Activated CD4-positive, alpha-beta memory T cell treated with anti-CD3 and anti-CD28 coated beads for 36 hours (primary cell): ENCODE measurements at regions not wholly inside any gene's neighbourhood (a gene's known extent, or its start where the extent isn't known, plus 50 kb on each side); places are given as distances from the start of the nearest gene placed in this dataset.

Experiments
- CTCF ChIA-PET: fragments of 350-600 bp; sonication (Branson Sonifier 250); formaldehyde crosslinking; loops from one replicate; lab custom pipeline; 2021; ENCODE audit warnings: antibody characterized with exemption, inconsistent platforms; lab: Charles Lee
- POLR2A ChIA-PET: fragments of 350-600 bp; sonication (Branson Sonifier 250); formaldehyde crosslinking; loops from one replicate; lab custom pipeline; 2021; ENCODE audit warnings: antibody characterized with exemption; lab: Charles Lee
- DNase-seq: peaks from one replicate; pipeline ENCODE4 v3.0.0-alpha.2; 2020
- H3K27ac Mint-ChIP-seq: one replicate; pipeline ENCODE4 v1.8.0; 2021; ENCODE audit warnings: mixed read lengths
- H3K27me3 Mint-ChIP-seq: one replicate; pipeline ENCODE4 v1.8.0; 2021; ENCODE audit warnings: mixed read lengths
- H3K36me3 Mint-ChIP-seq: one replicate; pipeline ENCODE4 v1.8.0; 2021; ENCODE audit warnings: mixed read lengths
- H3K4me1 Mint-ChIP-seq: one replicate; pipeline ENCODE4 v1.8.0; 2021; ENCODE audit warnings: low read depth, mixed read lengths
- H3K4me3 Mint-ChIP-seq: one replicate; pipeline ENCODE4 v1.8.0; 2021; ENCODE audit warnings: mild to moderate bottlenecking, mixed read lengths
- H3K9me3 Mint-ChIP-seq: one replicate; pipeline ENCODE4 v1.8.0; 2021; ENCODE audit warnings: mixed read lengths
- intact Hi-C: fragments of 100-400 bp; cut with micrococcal nuclease; formaldehyde crosslinking; loops from one replicate; pipeline ENCODE4 v1.15.1; 2023

GRCh38 chr2:139790136-139790535 lies 1009.9 kb upstream of the NXPH2 start:
- H3K27me3 Mint-ChIP-seq: no peaks in the 10 kb centered on the region
- no peaks in the 10 kb centered on the region for H3K4me1 Mint-ChIP-seq
- POLR2A ChIA-PET: no interaction called here
- DNase-seq: no peak
- CTCF ChIA-PET: no interaction called here
- peaks cover 18% of the 10 kb centered on the region for H3K9me3 Mint-ChIP-seq
- no peaks in the 10 kb centered on the region for H3K36me3 Mint-ChIP-seq
- no peak overlapping the region for H3K4me3 Mint-ChIP-seq
- no peak overlapping the region for H3K27ac Mint-ChIP-seq
- intact Hi-C loops: loop anchor here (5.0 kb wide), 1 partner anchor 1072 kb away; no protein-coding TSS in a partner anchor

- Mint-ChIP-seq H3K9me3 (peaks cover 7% of the 10 kb centered on the region), H3K4me3 (no peak overlapping the region), H3K27ac (no peak overlapping the region), H3K27me3 (no peaks in the 10 kb centered on the region), H3K4me1 (no peaks in the 10 kb centered on the region), H3K36me3 (no peaks in the 10 kb centered on the region)
- ChIA-PET POLR2A (no interaction called here), CTCF (no interaction called here)
- intact Hi-C loops: no loop called here
- no peak for DNase-seq
Observed at GRCh38 chr2:139778732-139779131, 998.5 kb upstream of the NXPH2 start.

GRCh38 chr2:139773720-139774277 lies 993.6 kb upstream of the NXPH2 start:
- no peaks in the 10 kb centered on the region for H3K36me3 Mint-ChIP-seq
- H3K27me3 Mint-ChIP-seq: no peaks in the 10 kb centered on the region
- POLR2A ChIA-PET: no interaction called here
- H3K4me1 Mint-ChIP-seq: no peaks in the 10 kb centered on the region
- H3K4me3 Mint-ChIP-seq: no peak overlapping the region
- CTCF ChIA-PET: no interaction called here
- H3K27ac Mint-ChIP-seq: no peak overlapping the region
- peaks cover 1% of the 10 kb centered on the region for H3K9me3 Mint-ChIP-seq
- intact Hi-C loops: no loop called here
- DNase-seq: no peak

- POLR2A ChIA-PET: no interaction called here
- intact Hi-C loops: no loop called here
- Mint-ChIP-seq H3K4me3 (no peak overlapping the region), H3K9me3 (peaks cover 1% of the 10 kb centered on the region), H3K4me1 (no peaks in the 10 kb centered on the region), H3K27ac (no peak overlapping the region), H3K36me3 (no peaks in the 10 kb centered on the region), H3K27me3 (no peaks in the 10 kb centered on the region)
- DNase-seq: no peak
- CTCF ChIA-PET: no interaction called here
Observed at GRCh38 chr2:139769633-139770032, 989.4 kb upstream of the NXPH2 start.

- no peaks in the 10 kb centered on the region for H3K4me1 Mint-ChIP-seq
- intact Hi-C loops: no loop called here
- no peaks in the 10 kb centered on the region for H3K27me3 Mint-ChIP-seq
- H3K4me3 Mint-ChIP-seq: no peak overlapping the region
- CTCF ChIA-PET: no interaction called here
- H3K36me3 Mint-ChIP-seq: no peaks in the 10 kb centered on the region
- no peak for DNase-seq
- peaks cover 3% of the 10 kb centered on the region for H3K9me3 Mint-ChIP-seq
- POLR2A ChIA-PET: no interaction called here
- no peak overlapping the region for H3K27ac Mint-ChIP-seq
Observed at GRCh38 chr2:139763705-139764104, 983.5 kb upstream of the NXPH2 start.

- intact Hi-C loops: no loop called here
Observed at GRCh38 chr2:139759000-139759505, 978.9 kb upstream of the NXPH2 start.

GRCh38 chr2:139746901-139747300 lies 966.7 kb upstream of the NXPH2 start:
- Mint-ChIP-seq H3K36me3 (no peaks in the 10 kb centered on the region), H3K4me3 (no peak overlapping the region), H3K4me1 (no peaks in the 10 kb centered on the region), H3K27ac (no peak overlapping the region), H3K9me3 (peaks cover 31% of the 10 kb centered on the region), H3K27me3 (no peaks in the 10 kb centered on the region)
- intact Hi-C loops: no loop called here
- CTCF ChIA-PET: no interaction called here
- POLR2A ChIA-PET: no interaction called here
- no peak for DNase-seq

More at GRCh38 chr2:139759000-139759505, 978.9 kb upstream of the NXPH2 start:
- POLR2A ChIA-PET: interaction anchor here (0.5 kb wide), 1 partner anchor 1706 kb away, joined by 3 read pairs; no protein-coding TSS in a partner anchor
- Mint-ChIP-seq H3K9me3 (peaks cover 32% of the 10 kb centered on the region), H3K27me3 (no peaks in the 10 kb centered on the region), H3K36me3 (no peaks in the 10 kb centered on the region), H3K4me1 (no peaks in the 10 kb centered on the region), H3K4me3 (no peak overlapping the region), H3K27ac (no peak overlapping the region)
- no peak for DNase-seq
- CTCF ChIA-PET: no interaction called here

- POLR2A ChIA-PET: no interaction called here
- no peaks in the 10 kb centered on the region for H3K36me3 Mint-ChIP-seq
- no peaks in the 10 kb centered on the region for H3K27me3 Mint-ChIP-seq
- H3K9me3 Mint-ChIP-seq: peaks cover 21% of the 10 kb centered on the region
- no peak for DNase-seq
- no peaks in the 10 kb centered on the region for H3K4me1 Mint-ChIP-seq
- intact Hi-C loops: no loop called here
- CTCF ChIA-PET: interaction anchor here (0.6 kb wide), 1 partner anchor 130 kb away, joined by 3 read pairs; no protein-coding TSS in a partner anchor
- H3K4me3 Mint-ChIP-seq: no peak overlapping the region
- no peak overlapping the region for H3K27ac Mint-ChIP-seq
Observed at GRCh38 chr2:139744273-139744672, 964.1 kb upstream of the NXPH2 start.

- Mint-ChIP-seq H3K4me3 (no peak overlapping the region), H3K27ac (no peak overlapping the region), H3K36me3 (no peaks in the 10 kb centered on the region), H3K9me3 (peaks cover 17% of the 10 kb centered on the region), H3K27me3 (no peaks in the 10 kb centered on the region), H3K4me1 (no peaks in the 10 kb centered on the region)
- intact Hi-C loops: no loop called here
- CTCF ChIA-PET: no interaction called here
- POLR2A ChIA-PET: no interaction called here
- DNase-seq: no peak
Observed at GRCh38 chr2:139742216-139743172, 962.3 kb upstream of the NXPH2 start.

GRCh38 chr2:139737659-139738058 lies 957.5 kb upstream of the NXPH2 start:
- ChIA-PET POLR2A (no interaction called here), CTCF (no interaction called here)
- Mint-ChIP-seq H3K9me3 (peaks cover 14% of the 10 kb centered on the region), H3K4me1 (no peaks in the 10 kb centered on the region), H3K27ac (no peak overlapping the region), H3K4me3 (no peak overlapping the region), H3K27me3 (no peaks in the 10 kb centered on the region), H3K36me3 (no peaks in the 10 kb centered on the region)
- DNase-seq: no peak
- intact Hi-C loops: no loop called here

- H3K27ac Mint-ChIP-seq: no peak overlapping the region
Observed at GRCh38 chr2:139730197-139730596, 950.0 kb upstream of the NXPH2 start.

GRCh38 chr2:139721411-139721995 lies 941.3 kb upstream of the NXPH2 start:
- ChIA-PET CTCF (no interaction called here), POLR2A (no interaction called here)
- H3K4me1 Mint-ChIP-seq: no peaks in the 10 kb centered on the region
- H3K27me3 Mint-ChIP-seq: no peaks in the 10 kb centered on the region
- no peak overlapping the region for H3K27ac Mint-ChIP-seq
- no peak for DNase-seq
- H3K4me3 Mint-ChIP-seq: no peak overlapping the region
- H3K9me3 Mint-ChIP-seq: peaks cover 26% of the 10 kb centered on the region
- intact Hi-C loops: no loop called here
- H3K36me3 Mint-ChIP-seq: no peaks in the 10 kb centered on the region

More at GRCh38 chr2:139730197-139730596, 950.0 kb upstream of the NXPH2 start:
- Mint-ChIP-seq H3K4me3 (no peak overlapping the region), H3K9me3 (peaks cover 2% of the 10 kb centered on the region), H3K36me3 (no peaks in the 10 kb centered on the region), H3K4me1 (no peaks in the 10 kb centered on the region), H3K27me3 (no peaks in the 10 kb centered on the region)
- DNase-seq: no peak
- CTCF ChIA-PET: no interaction called here
- POLR2A ChIA-PET: no interaction called here
- intact Hi-C loops: no loop called here
